Endothelial cell of umbilical vein (primary cell): ENCODE measurements at regions not wholly inside any gene's neighbourhood (a gene's known extent, or its start where the extent isn't known, plus 50 kb on each side); places are given as distances from the start of the nearest gene placed in this dataset.

Source experiments
- BruUV-seq: library from RNA; stranded (reverse); fragments of 400-500 nt; replicated peaks from 2 replicates; lab custom pipeline; 2021; lab: Mats Ljungman, UMichigan
- CTCF ChIA-PET: fragments of 300-600, 350-600 bp; sonication (Branson Sonifier 250); formaldehyde crosslinking; loops from one replicate; lab custom pipeline; 2021; ENCODE audit warnings: antibody characterized with exemption, inconsistent platforms; lab: Charles Lee
- POLR2A ChIA-PET: fragments of 300-600, 350-600 bp; sonication (Branson Sonifier 250); formaldehyde crosslinking; loops from one replicate; lab custom pipeline; 2021; ENCODE audit warnings: antibody characterized with exemption, inconsistent platforms; lab: Charles Lee
- DNase-seq: peaks from one replicate; pipeline ENCODE4 v3.0.0-alpha.2; 2011; ENCODE audit warnings: low read depth, low spot score
- FAIRE-seq: peaks from 2 replicates; lab custom pipeline; 2011; peaks lifted over from hg19 to GRCh38; lab: Jason Lieb, UNC
- H2AFZ ChIP-seq: 2 replicates; pipeline ENCODE4 v1.6.0; 2012; ENCODE audit warnings: low read depth, low read length, control low read depth, inconsistent platforms
- H3K27ac ChIP-seq: 2 replicates; pipeline ENCODE4 v1.5.1; 2011; ENCODE audit warnings: low read depth, mild to moderate bottlenecking, control low read depth, low read length, moderate library complexity; ENCODE audit not compliant: insufficient read depth
- H3K27me3 ChIP-seq, 2 experiments: 2 replicates each; pipeline versions ENCODE4 v1.6.0 to v1.6.1; 2011; ENCODE audit warnings: low read length in 2 of 2, mixed read lengths in 1 of 2; ENCODE audit not compliant: control insufficient read depth in 2 of 2, insufficient read depth in 2 of 2
- H3K36me3 ChIP-seq, 2 experiments: 2 replicates in 1 of 2; 3 replicates in 1 of 2; pipeline ENCODE4 v1.5.1; 2011; ENCODE audit warnings: low read length in 2 of 2, mild to moderate bottlenecking in 1 of 2, moderate library complexity in 1 of 2; ENCODE audit not compliant: control insufficient read depth in 2 of 2, insufficient read depth in 2 of 2; ENCODE audit errors: extremely low read depth in 1 of 2
- H3K4me1 ChIP-seq: 3 replicates; pipeline ENCODE4 v1.5.1; 2011; ENCODE audit warnings: mild to moderate bottlenecking, low read length; ENCODE audit not compliant: control insufficient read depth, insufficient read depth; ENCODE audit errors: extremely low read depth
- H3K4me2 ChIP-seq: 2 replicates; pipeline ENCODE4 v1.6.1; 2011; ENCODE audit warnings: low read length, control low read depth, mixed read lengths; ENCODE audit not compliant: insufficient read depth
- H3K4me3 ChIP-seq, 3 experiments: fragments of 200-600 bp in 1 of 3; sonication (generic), shearing (Covaris generic) in 1 of 3; replicated peaks in 1 of 3; 2 replicates each; pipeline ENCODE4 v1.5.1; 2011 to 2016; ENCODE audit warnings: control low read depth in 3 of 3, low read length in 3 of 3, mild to moderate bottlenecking in 2 of 3, inconsistent platforms in 1 of 3, low read depth in 1 of 3, moderate library complexity in 1 of 3; ENCODE audit not compliant: insufficient read depth in 1 of 3
- H3K79me2 ChIP-seq: 2 replicates; pipeline ENCODE4 v1.6.0; 2012; ENCODE audit warnings: low read length, inconsistent platforms; ENCODE audit not compliant: control insufficient read depth, insufficient read depth
- H3K9ac ChIP-seq: replicated peaks from 2 replicates; pipeline ENCODE3; 2011; ENCODE audit warnings: low read length, control low read depth; ENCODE audit not compliant: insufficient read depth; ENCODE audit errors: extremely low read depth
- H3K9me1 ChIP-seq: replicated peaks from 3 replicates; pipeline ENCODE4 v1.6.0; 2011; ENCODE audit warnings: mild to moderate bottlenecking, low read length; ENCODE audit not compliant: control insufficient read depth, insufficient read depth; ENCODE audit errors: extremely low read depth
- H3K9me3 ChIP-seq: replicated peaks from 2 replicates; pipeline ENCODE4 v1.5.1; 2012; ENCODE audit warnings: low read length, inconsistent platforms; ENCODE audit not compliant: control insufficient read depth, insufficient read depth
- H4K20me1 ChIP-seq: replicated peaks from 2 replicates; pipeline ENCODE3; 2011; ENCODE audit warnings: mild to moderate bottlenecking, low read length; ENCODE audit not compliant: control insufficient read depth, insufficient read depth; ENCODE audit errors: extremely low read depth
- CTCF ChIP-seq, 2 donors: IDR thresholded peaks; 1 replicate in 1 of 2; 2 replicates in 1 of 2; pipeline ENCODE4 v1.5.1; 2011; ENCODE audit warnings: low read length in 2 of 2, mild to moderate bottlenecking in 2 of 2, moderate library complexity in 2 of 2, control low read depth in 1 of 2, inconsistent platforms in 1 of 2, low read depth in 1 of 2; ENCODE audit not compliant: insufficient read depth in 1 of 2; ENCODE audit errors: extremely low read depth in 1 of 2
- EZH2 ChIP-seq: IDR thresholded peaks from 2 replicates; pipeline ENCODE4 v1.6.1; 2012; ENCODE audit warnings: borderline replicate concordance, low read depth, mild to moderate bottlenecking, moderate library complexity, low read length, inconsistent platforms; ENCODE audit not compliant: severe bottlenecking
- FOS ChIP-seq: IDR thresholded peaks from 2 replicates; pipeline ENCODE4 v1.6.1; 2011; ENCODE audit warnings: mild to moderate bottlenecking, low read length, moderate library complexity, borderline replicate concordance; ENCODE audit not compliant: insufficient read depth
- GATA2 ChIP-seq: IDR thresholded peaks from 2 replicates; pipeline ENCODE4 v1.7.0; 2011; ENCODE audit warnings: low read depth, mild to moderate bottlenecking, moderate library complexity, mixed read lengths, low read length; ENCODE audit not compliant: insufficient read length, insufficient read depth
- JUN ChIP-seq: IDR thresholded peaks from 2 replicates; pipeline ENCODE4 v1.6.1; 2011; ENCODE audit warnings: borderline replicate concordance, low read depth; ENCODE audit not compliant: insufficient read length, insufficient read depth
- MAX ChIP-seq: IDR thresholded peaks from 2 replicates; pipeline ENCODE4 v1.6.1; 2011; ENCODE audit not compliant: insufficient read depth, insufficient read length
- MYC ChIP-seq: IDR thresholded peaks from one replicate; pipeline ENCODE4 v1.6.1; 2011; ENCODE audit warnings: mild to moderate bottlenecking, low read depth, low read length
- POLR2A ChIP-seq: IDR thresholded peaks from 2 replicates; pipeline ENCODE4 v1.6.1; 2012; ENCODE audit warnings: low read depth, mild to moderate bottlenecking, control low read depth, low read length
- POLR2AphosphoS5 ChIP-seq: IDR thresholded peaks from 2 replicates; pipeline ENCODE4 v1.6.1; 2012; ENCODE audit warnings: low read depth, mild to moderate bottlenecking, control low read depth, low read length, moderate library complexity; ENCODE audit not compliant: insufficient read depth
- dilution Hi-C: fragments of 300-500 bp; cut with MboI; formaldehyde crosslinking; loops from one replicate; pipeline ENCODE4 v1.15.0; 2019; ENCODE audit warnings: low sequenced_read_pairs; ENCODE audit not compliant: extremely low pct_ligation_motif_present
- intact Hi-C: fragments of 100-400 bp; cut with micrococcal nuclease; formaldehyde crosslinking; loops from one replicate; pipeline ENCODE4 v1.10.0; 2022

GRCh38 chr11:116459185-116460045 lies 313.4 kb downstream of the BUD13 start:
- H3K36me3 ChIP-seq, result no peaks in the 10 kb centered on the region
- H4K20me1 ChIP-seq, result no peaks in the 10 kb centered on the region
- ChIA-PET POLR2A (no interaction called here), CTCF (interaction anchor here (0.7 to 2.6 kb wide), 2 partner anchors 40 kb away, joined by 4 to 14 read pairs; no protein-coding TSS in a partner anchor)
- FAIRE-seq, result no peak
- peaks cover 2 to 4% of the 10 kb centered on the region in 2 experiments for H3K27me3 ChIP-seq
- TF ChIP-seq MAX (no peak), CTCF (IDR thresholded peaks at IDR 0.05; ENCODE audit: extremely low read depth in 1 of 2, insufficient read depth in 1 of 2, low read depth in 1 of 2, low read length in 2 of 2) (no peak)
- no peaks in the 10 kb centered on the region for H3K9me3 ChIP-seq
- H3K9me1 ChIP-seq, result no peaks in the 10 kb centered on the region
- intact Hi-C loops, result no loop called here
- no peak overlapping the region for H2AFZ ChIP-seq
- no peaks in the 10 kb centered on the region for H3K4me1 ChIP-seq
- no TSS peak for BruUV-seq
- H3K4me2 ChIP-seq, result no peak overlapping the region
- H3K9ac ChIP-seq, result no peak overlapping the region
- no peak overlapping the region for H3K4me3 ChIP-seq
- dilution Hi-C loops, result no loop called here
- DNase-seq, result no peak
- H3K27ac ChIP-seq, result no peak overlapping the region
- H3K79me2 ChIP-seq, result no peaks in the 10 kb centered on the region

GRCh38 chr11:116458546-116458945 lies 314.2 kb downstream of the BUD13 start:
- DNase-seq (no peak), FAIRE-seq (no peak)
- Histone ChIP-seq H3K79me2 (no peaks in the 10 kb centered on the region), H3K36me3 (no peaks in the 10 kb centered on the region), H3K4me3 (no peak overlapping the region), H3K4me1 (no peaks in the 10 kb centered on the region), H3K9ac (no peak overlapping the region), H3K27ac (no peak overlapping the region), H3K9me1 (no peaks in the 10 kb centered on the region), H3K9me3 (no peaks in the 10 kb centered on the region), H3K27me3 (peaks cover 2 to 4% of the 10 kb centered on the region in 2 experiments), H3K4me2 (no peak overlapping the region), H4K20me1 (no peaks in the 10 kb centered on the region), H2AFZ (no peak overlapping the region)
- intact Hi-C loops (no loop called here), dilution Hi-C loops (no loop called here)
- TF ChIP-seq GATA2 (no peak), FOS (no peak), MYC (no peak), MAX (no peak), JUN (no peak), POLR2AphosphoS5 (no peak), CTCF (IDR thresholded peaks at IDR 0.05; ENCODE audit: extremely low read depth in 1 of 2, insufficient read depth in 1 of 2, low read depth in 1 of 2, low read length in 2 of 2) (no peak), EZH2 (no peak), POLR2A (no peak)
- POLR2A ChIA-PET, result no interaction called here
- CTCF ChIA-PET, result no interaction called here
- no TSS peak for BruUV-seq
